Adrenal gland (tissue), 9 donors: ENCODE measurements at regions not wholly inside any gene's neighbourhood (a gene's known extent, or its start where the extent isn't known, plus 50 kb on each side); places are given as distances from the start of the nearest gene placed in this dataset.

Source experiments
- DNase-seq, 7 donors: peaks; one replicate each; pipeline ENCODE4 v3.0.0-alpha.2; 2019 to 2020
- H3K27ac ChIP-seq, 5 donors: fragments of 200-600 bp; sonication (generic) in 4 of 5; 1 replicate in 3 of 5; 2 replicates in 2 of 5; pipeline versions ENCODE4 v1.5.1 to v1.8.0; 2016 to 2020; ENCODE audit warnings: mild to moderate bottlenecking in 1 of 5
- H3K27me3 ChIP-seq: fragments of 200-600 bp; 2 replicates; pipeline ENCODE4 v1.8.0; 2021
- H3K36me3 ChIP-seq, 2 donors: fragments of 200-600 bp; replicated peaks in 1 of 2; 1 replicate in 1 of 2; 2 replicates in 1 of 2; pipeline versions ENCODE4 v1.5.1 to v1.8.0; 2018 to 2022
- H3K4me1 ChIP-seq, 2 donors: fragments of 200-600 bp; replicated peaks in 1 of 2; 1 replicate in 1 of 2; 2 replicates in 1 of 2; pipeline versions ENCODE4 v1.5.1 to v1.8.0; 2018 to 2021
- H3K4me3 ChIP-seq, 4 donors: fragments of 200-600 bp; sonication (generic) in 3 of 4; one replicate each; pipeline ENCODE4 v1.5.1; 2016 to 2018
- H3K9me3 ChIP-seq, 3 donors: fragments of 200-600 bp; sonication (generic) in 1 of 3; replicated peaks in 1 of 3; 1 replicate in 2 of 3; 2 replicates in 1 of 3; pipeline versions ENCODE4 v1.5.1 to v1.8.0; 2016 to 2021
- POLR2A ChIP-seq, 2 donors: fragments of 450-650 bp; IDR thresholded peaks; one replicate each; pipeline ENCODE4 v1.6.1; 2017; ENCODE audit warnings: antibody characterized with exemption in 2 of 2, mild to moderate bottlenecking in 2 of 2, moderate library complexity in 1 of 2
- WGBS, 4 donors: extraction: QIAGEN DNeasy Blood & Tissue Kit in 2 of 4; methylation state at CpG; one replicate each; pipeline versions ENCODE4 v1.1.5 to v1.1.7; 2013 to 2017; 5-methylcytosine and 5-hydroxymethylcytosine counted together
- intact Hi-C, 2 donors: fragments of 100-400 bp; cut with DNase I; formaldehyde crosslinking; loops; one replicate each; pipeline versions ENCODE4 v1.14.1 to v1.15.0; 2022 to 2023
- TF ChIP-seq, protein P1 (sequence below), 6 experiments: fragments of 450-650 bp in 4 of 6; fragments of 200-600 bp in 2 of 6; sonication (generic) in 1 of 6; IDR thresholded peaks; 1 replicate in 5 of 6; 2 replicates in 1 of 6; pipeline versions ENCODE4 v1.5.1 to v1.8.0; 2016 to 2021; ENCODE audit warnings: antibody characterized with exemption in 6 of 6, mild to moderate bottlenecking in 2 of 6, moderate library complexity in 1 of 6
- donor health status: healthy with polysubstance abuse.
- donor health status: Bipolar disorder and iron deficiency.
- donor health status: DM: yes; HTN: yes; CAD: no.
- donor health status: DM: no; HTN: no; CAD: no.
- donor health status: DM: no; HTN: no; CAD: no.

DNA sequence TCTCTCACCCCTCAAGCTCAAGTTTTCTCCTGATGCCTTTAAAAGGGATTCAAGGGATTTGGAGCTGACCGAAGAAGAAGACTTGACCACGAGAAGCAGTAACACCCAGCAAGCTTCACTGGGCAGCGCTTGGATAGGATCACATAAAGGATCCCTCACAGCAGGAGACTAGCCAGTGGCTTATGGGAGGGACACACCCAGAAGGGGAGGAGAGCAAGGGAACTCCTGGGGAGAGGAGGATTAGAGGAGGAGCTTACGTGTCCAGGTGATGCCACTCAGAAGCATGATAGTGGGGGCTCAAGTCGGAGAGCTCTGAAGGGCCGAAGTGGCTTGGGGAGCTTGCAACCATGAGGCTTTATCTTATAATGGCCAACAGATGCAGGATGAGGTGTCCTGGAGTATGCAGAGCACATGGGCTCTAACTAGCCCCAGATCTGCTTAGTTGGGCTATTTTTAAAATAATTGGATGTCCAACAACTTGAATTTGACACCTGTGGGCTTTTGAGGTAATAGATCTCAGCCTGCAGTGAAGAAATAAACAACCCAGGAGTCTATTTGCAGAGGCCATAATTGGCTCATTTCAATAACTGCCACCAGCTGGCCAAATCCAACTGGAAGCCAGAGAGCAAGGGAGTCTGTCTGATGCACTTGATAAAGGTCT, 137.9 kb upstream of the EXOC2 start:
- peaks cover 4 to 5% of the 10 kb centered on the region in 2 donors for H3K4me1 ChIP-seq
- no peaks in the 10 kb centered on the region for H3K27me3 ChIP-seq
- WGBS, 4 donors: 86 to 100% (median 93%) methylated on average over 6 of the region's 6 CpGs
- H3K4me3 ChIP-seq: no peak overlapping the region
- TF ChIP-seq POLR2A (IDR thresholded peaks at IDR 0.05): no peak
- TF ChIP-seq, protein P1, sequence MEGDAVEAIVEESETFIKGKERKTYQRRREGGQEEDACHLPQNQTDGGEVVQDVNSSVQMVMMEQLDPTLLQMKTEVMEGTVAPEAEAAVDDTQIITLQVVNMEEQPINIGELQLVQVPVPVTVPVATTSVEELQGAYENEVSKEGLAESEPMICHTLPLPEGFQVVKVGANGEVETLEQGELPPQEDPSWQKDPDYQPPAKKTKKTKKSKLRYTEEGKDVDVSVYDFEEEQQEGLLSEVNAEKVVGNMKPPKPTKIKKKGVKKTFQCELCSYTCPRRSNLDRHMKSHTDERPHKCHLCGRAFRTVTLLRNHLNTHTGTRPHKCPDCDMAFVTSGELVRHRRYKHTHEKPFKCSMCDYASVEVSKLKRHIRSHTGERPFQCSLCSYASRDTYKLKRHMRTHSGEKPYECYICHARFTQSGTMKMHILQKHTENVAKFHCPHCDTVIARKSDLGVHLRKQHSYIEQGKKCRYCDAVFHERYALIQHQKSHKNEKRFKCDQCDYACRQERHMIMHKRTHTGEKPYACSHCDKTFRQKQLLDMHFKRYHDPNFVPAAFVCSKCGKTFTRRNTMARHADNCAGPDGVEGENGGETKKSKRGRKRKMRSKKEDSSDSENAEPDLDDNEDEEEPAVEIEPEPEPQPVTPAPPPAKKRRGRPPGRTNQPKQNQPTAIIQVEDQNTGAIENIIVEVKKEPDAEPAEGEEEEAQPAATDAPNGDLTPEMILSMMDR (IDR thresholded peaks at IDR 0.05): no peak
- H3K27ac ChIP-seq: no peak overlapping the region
- H3K36me3 ChIP-seq: no peaks in the 10 kb centered on the region
- H3K9me3 ChIP-seq: no peaks in the 10 kb centered on the region
- no peak for DNase-seq
- intact Hi-C loops: no loop called here

DNA sequence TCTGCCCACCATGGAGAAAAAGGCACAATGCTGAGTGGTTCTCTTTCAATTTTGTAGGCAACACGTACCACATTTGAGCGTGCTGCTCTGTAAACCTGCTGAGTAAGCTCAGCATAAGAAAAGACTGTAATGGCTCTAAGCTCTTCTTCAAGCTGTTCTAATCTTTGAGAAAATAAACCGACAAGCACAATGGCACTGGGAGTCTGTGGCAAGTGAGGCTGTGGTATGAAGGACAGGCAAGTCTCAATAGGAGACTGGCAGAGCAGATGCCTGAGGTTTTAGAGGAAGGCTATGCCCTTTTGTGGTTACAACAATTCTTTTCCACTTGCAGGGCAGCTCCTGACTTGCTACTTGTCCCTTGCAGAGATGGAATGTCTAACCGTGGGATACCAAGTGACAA, 136.7 kb upstream of the EXOC2 start:
- no peak for DNase-seq
- Histone ChIP-seq H3K36me3 (no peaks in the 10 kb centered on the region), H3K27me3 (no peaks in the 10 kb centered on the region), H3K27ac (no peak overlapping the region), H3K4me3 (no peak overlapping the region), H3K4me1 (no peaks in the 10 kb centered on the region), H3K9me3 (no peaks in the 10 kb centered on the region)
- intact Hi-C loops: no loop called here
- no peak for TF ChIP-seq POLR2A (IDR thresholded peaks at IDR 0.05)
- TF ChIP-seq, protein P1 (IDR thresholded peaks at IDR 0.05): no peak
- 67 to 83% (median 76%) methylated on average over 4 of the region's 4 CpGs for WGBS, 4 donors

DNA sequence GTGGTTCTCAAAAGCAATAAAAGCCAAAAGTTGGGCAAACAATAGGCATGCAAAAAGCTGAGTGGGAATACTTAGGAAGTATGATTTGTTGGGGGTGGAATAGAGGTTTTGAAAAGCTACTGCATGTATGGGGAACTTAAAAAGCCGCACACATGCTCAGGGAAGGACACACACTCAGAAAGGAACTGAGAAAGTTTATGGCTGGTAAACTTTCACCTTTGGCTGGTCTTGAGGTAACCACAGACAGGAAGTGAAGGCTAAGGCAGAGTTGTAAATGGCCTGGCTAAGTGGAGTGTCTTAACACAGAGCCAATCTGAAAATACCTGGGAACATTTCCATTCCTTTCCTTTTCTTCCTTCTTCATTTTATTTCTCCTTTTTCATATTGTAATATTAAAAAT, 134.5 kb upstream of the EXOC2 start:
- intact Hi-C loops: no loop called here
- DNase-seq: no peak
- H3K27me3 ChIP-seq: no peaks in the 10 kb centered on the region
- H3K9me3 ChIP-seq: no peaks in the 10 kb centered on the region
- H3K36me3 ChIP-seq: no peaks in the 10 kb centered on the region
- 81 to 88% (median 84%) methylated on average over 1 of the region's 1 CpG for WGBS, 4 donors
- no peak overlapping the region for H3K4me3 ChIP-seq
- no peak for TF ChIP-seq POLR2A (IDR thresholded peaks at IDR 0.05)
- TF ChIP-seq, protein P1 (IDR thresholded peaks at IDR 0.05): no peak
- no peak overlapping the region for H3K27ac ChIP-seq
- no peaks in the 10 kb centered on the region for H3K4me1 ChIP-seq

DNA sequence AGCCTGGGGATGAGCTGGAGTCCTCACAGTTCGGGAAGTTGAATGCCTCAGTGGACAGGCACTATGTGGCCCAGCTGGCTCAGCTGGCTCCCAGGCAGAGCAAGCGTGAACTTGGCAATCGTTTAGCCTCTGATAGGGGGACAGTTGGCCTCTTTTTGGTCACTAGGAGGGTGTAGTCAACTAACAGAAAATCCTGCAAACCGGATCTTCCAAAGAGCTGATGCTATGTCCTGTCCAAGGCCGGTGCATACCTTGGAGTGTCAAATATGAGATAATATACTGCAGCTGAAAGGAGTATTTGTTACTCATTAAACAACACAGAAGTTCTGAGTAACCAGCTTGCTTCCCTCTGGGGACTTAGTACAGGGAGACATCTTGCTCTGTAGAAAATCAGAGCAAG, 126.2 kb upstream of the EXOC2 start:
- Histone ChIP-seq H3K36me3 (no peaks in the 10 kb centered on the region), H3K27ac (no peak overlapping the region), H3K27me3 (peaks cover 4% of the 10 kb centered on the region), H3K4me1 (no peaks in the 10 kb centered on the region), H3K9me3 (no peaks in the 10 kb centered on the region), H3K4me3 (no peak overlapping the region)
- DNase-seq: no peak
- 61 to 76% (median 65%) methylated on average over 4 to 5 of the region's 5 CpGs for WGBS, 4 donors
- intact Hi-C loops: no loop called here
- TF ChIP-seq POLR2A (IDR thresholded peaks at IDR 0.05): no peak
- TF ChIP-seq, protein P1 (IDR thresholded peaks at IDR 0.05): no peak
